Left forelimb (tissue), 1 donor: ENCODE measurements at regions not wholly inside any gene's neighbourhood (a gene's known extent, or its start where the extent isn't known, plus 50 kb on each side); places are given as distances from the start of the nearest gene placed in this dataset.
"Not testable (repeated sequence)": the region's sequence is repeated elsewhere in the genome, so short reads cannot be mapped to it uniquely, and the experiment has no call there.

Experiments
- DNase-seq: peaks from one replicate; pipeline ENCODE4 v3.0.0-alpha.2; 2018; ENCODE audit warnings: low spot score

GRCh38 chr20:47843886-47844567 is 58.7 kb upstream of the SULF2 start:
- DNase-seq = no peak

DNA sequence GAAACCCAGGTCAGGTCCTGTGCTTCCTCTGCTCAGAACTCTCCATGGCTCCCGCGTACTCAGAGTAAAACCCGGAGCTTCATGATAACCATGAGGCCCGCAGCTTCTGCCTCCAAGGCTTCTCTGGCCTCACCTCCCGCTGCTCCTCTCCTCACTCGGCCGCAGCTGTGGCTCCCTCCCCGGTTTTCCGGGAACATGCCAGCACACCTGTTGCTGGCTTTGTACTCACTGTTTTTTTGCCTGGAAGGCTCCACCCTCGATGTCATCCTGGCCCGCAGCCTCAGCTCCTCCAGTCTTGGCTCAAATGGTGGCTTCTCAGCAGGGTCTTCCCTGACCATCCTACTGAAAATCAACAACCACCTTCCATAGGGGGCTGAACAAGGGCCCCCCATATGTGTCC is 57.7 kb upstream of the SULF2 start:
- not testable (repeated sequence) for DNase-seq

DNA sequence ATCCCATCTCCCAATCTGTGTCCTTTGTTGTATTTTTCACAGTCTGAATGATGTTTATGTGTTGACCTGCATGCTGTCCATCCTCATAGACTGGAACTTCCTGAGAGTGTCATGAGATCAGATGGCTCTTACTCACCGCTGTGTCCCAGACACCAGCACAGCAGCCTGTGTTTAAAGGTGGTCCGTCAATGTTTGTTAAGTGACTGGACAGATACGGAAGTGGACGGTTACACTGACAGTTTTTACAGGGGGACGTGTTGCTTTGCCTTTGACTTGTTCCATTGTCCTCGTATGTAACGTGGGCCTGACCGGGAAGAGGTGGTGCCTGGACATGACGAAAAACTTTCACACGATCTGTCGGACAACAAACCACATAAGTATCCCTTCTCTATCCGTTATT is 56.7 kb upstream of the SULF2 start:
- not testable (repeated sequence) for DNase-seq

- not testable (repeated sequence) for DNase-seq
Observed at GRCh38 chr20:47836256-47836817, 51.1 kb upstream of the SULF2 start.
